HEK293 (cell line): ENCODE measurements at regions not wholly inside any gene's neighbourhood (a gene's known extent, or its start where the extent isn't known, plus 50 kb on each side); places are given as distances from the start of the nearest gene placed in this dataset.

Source experiments
- AEBP2 ChIP-seq: fragments of 450-650 bp; formaldehyde crosslinking; IDR thresholded peaks from 2 replicates; pipeline ENCODE4 v1.5.1; 2016; ENCODE audit warnings: missing biosample characterization, missing genetic modification characterization, borderline replicate concordance
- CTCF ChIP-seq: fragments of 450-650 bp; formaldehyde crosslinking; IDR thresholded peaks from 2 replicates; pipeline ENCODE4 v1.5.1; 2016; ENCODE audit warnings: missing biosample characterization, missing genetic modification characterization
- HOXA7 ChIP-seq: sonication (generic); formaldehyde crosslinking; IDR thresholded peaks from 2 replicates; pipeline ENCODE4 v1.8.1; 2022; ENCODE audit warnings: missing genetic modification reagents, borderline replicate concordance
- TSHZ1 ChIP-seq: fragments of 450-650 bp; formaldehyde crosslinking; IDR thresholded peaks from 2 replicates; pipeline ENCODE4 v1.5.1; 2016; ENCODE audit warnings: missing biosample characterization, missing genetic modification characterization, borderline replicate concordance
- ZFP69B ChIP-seq: fragments of 450-650 bp; formaldehyde crosslinking; IDR thresholded peaks from 2 replicates; pipeline ENCODE4 v1.5.1; 2016; ENCODE audit warnings: missing biosample characterization, missing genetic modification characterization
- ZNF48 ChIP-seq: fragments of 450-650 bp; formaldehyde crosslinking; IDR thresholded peaks from 2 replicates; pipeline ENCODE4 v1.5.1; 2016; ENCODE audit warnings: missing biosample characterization, missing genetic modification characterization

GRCh38 chr4:180455226-180455625, 1788.0 kb upstream of the TENM3 start:
- TF ChIP-seq ZNF48 (tag by site-specific recombination) (no peak), TSHZ1 (tag by site-specific recombination) (no peak), CTCF (tag by site-specific recombination) (no peak), AEBP2 (tag by site-specific recombination) (no peak), ZFP69B (no peak), HOXA7 (CRISPR knock-in tag) (no peak)
